Lower leg skin (tissue), 3 donors: ENCODE measurements at regions not wholly inside any gene's neighbourhood (a gene's known extent, or its start where the extent isn't known, plus 50 kb on each side); places are given as distances from the start of the nearest gene placed in this dataset.

Source experiments
- CTCF ChIP-seq, 3 donors: fragments of 450-650 bp; IDR thresholded peaks; one replicate each; pipeline ENCODE4 v1.5.1; 2016; ENCODE audit warnings: antibody characterized with exemption in 3 of 3, mild to moderate bottlenecking in 3 of 3, moderate library complexity in 2 of 3
- POLR2A ChIP-seq, 2 donors: fragments of 450-650 bp; IDR thresholded peaks; one replicate each; pipeline ENCODE4 v1.6.1; 2016 to 2017; ENCODE audit warnings: antibody characterized with exemption in 2 of 2, mild to moderate bottlenecking in 1 of 2, moderate library complexity in 1 of 2

- TF ChIP-seq CTCF (IDR thresholded peaks at IDR 0.05): no peak
- no peak for TF ChIP-seq POLR2A (IDR thresholded peaks at IDR 0.05)
Measured at GRCh38 chr22:22835771-22836291, 51.8 kb upstream of the IGLL5 start.
